Nephron progenitor cell (in vitro differentiated cells): ENCODE measurements at regions not wholly inside any gene's neighbourhood (a gene's known extent, or its start where the extent isn't known, plus 50 kb on each side); places are given as distances from the start of the nearest gene placed in this dataset.

Experiments used
- DNase-seq: peaks from one replicate; pipeline ENCODE4 v3.0.0; 2021
- H3K27ac Mint-ChIP-seq: 2 replicates; pipeline ENCODE4 v1.8.0; 2021; ENCODE audit warnings: mild to moderate bottlenecking, moderate library complexity, mixed read lengths
- H3K27me3 Mint-ChIP-seq: 2 replicates; pipeline ENCODE4 v1.8.0; 2021; ENCODE audit warnings: mild to moderate bottlenecking, low read depth, mixed read lengths; ENCODE audit not compliant: poor library complexity
- H3K36me3 Mint-ChIP-seq: 2 replicates; pipeline ENCODE4 v1.8.0; 2021; ENCODE audit warnings: low read depth, mixed read lengths
- H3K4me1 Mint-ChIP-seq: 2 replicates; pipeline ENCODE4 v1.8.0; 2021; ENCODE audit warnings: mixed read lengths
- H3K4me3 Mint-ChIP-seq: 2 replicates; pipeline ENCODE4 v1.8.0; 2021; ENCODE audit warnings: mild to moderate bottlenecking, moderate library complexity, mixed read lengths
- H3K9me3 Mint-ChIP-seq: 2 replicates; pipeline ENCODE4 v1.8.0; 2021; ENCODE audit warnings: mild to moderate bottlenecking, moderate library complexity, mixed read lengths
- CTCF ChIP-seq: fragments of 200-600 bp; sonication (generic); IDR thresholded peaks from 2 replicates; pipeline ENCODE4 v1.5.0; 2021; ENCODE audit warnings: antibody characterized with exemption

GRCh38 chr13:109371066-109371465, 415.3 kb downstream of the IRS2 start:
- H3K4me1 Mint-ChIP-seq, result peaks cover 68% of the 10 kb centered on the region
- no peak for TF ChIP-seq CTCF
- peaks cover under 1% of the 10 kb centered on the region for H3K9me3 Mint-ChIP-seq
- H3K36me3 Mint-ChIP-seq, result no peaks in the 10 kb centered on the region
- H3K27ac Mint-ChIP-seq, result no peak overlapping the region
- peaks cover 16% of the 10 kb centered on the region for H3K27me3 Mint-ChIP-seq
- no peak for DNase-seq
- no peak overlapping the region for H3K4me3 Mint-ChIP-seq

- TF ChIP-seq CTCF, result no peak
- H3K27me3 Mint-ChIP-seq, result peaks cover 16% of the 10 kb centered on the region
- peaks cover 68% of the 10 kb centered on the region for H3K4me1 Mint-ChIP-seq
Measured at GRCh38 chr13:109370496-109370895, 415.9 kb downstream of the IRS2 start.

GRCh38 chr13:109369353-109370052, 416.9 kb downstream of the IRS2 start:
- DNase-seq, result no peak
- Mint-ChIP-seq H3K27me3 (peaks cover 16% of the 10 kb centered on the region), H3K4me1 (peaks cover 63% of the 10 kb centered on the region), H3K27ac (no peak overlapping the region), H3K36me3 (no peaks in the 10 kb centered on the region), H3K4me3 (no peak overlapping the region), H3K9me3 (peaks cover 11% of the 10 kb centered on the region)
- TF ChIP-seq CTCF, result no peak

More at GRCh38 chr13:109370496-109370895, 415.9 kb downstream of the IRS2 start:
- no peaks in the 10 kb centered on the region for H3K36me3 Mint-ChIP-seq
- no peak overlapping the region for H3K4me3 Mint-ChIP-seq
- no peak for DNase-seq
- peaks cover 4% of the 10 kb centered on the region for H3K9me3 Mint-ChIP-seq
- no peak overlapping the region for H3K27ac Mint-ChIP-seq

GRCh38 chr13:109368230-109368629, 418.2 kb downstream of the IRS2 start:
- Mint-ChIP-seq H3K27me3 (peaks cover 16% of the 10 kb centered on the region), H3K4me3 (no peak overlapping the region), H3K36me3 (no peaks in the 10 kb centered on the region), H3K4me1 (peaks cover 55% of the 10 kb centered on the region), H3K27ac (no peak overlapping the region), H3K9me3 (peaks cover 11% of the 10 kb centered on the region)
- no peak for DNase-seq
- TF ChIP-seq CTCF, result no peak

- peaks cover 48% of the 10 kb centered on the region for H3K4me1 Mint-ChIP-seq
- no peak for DNase-seq
- H3K9me3 Mint-ChIP-seq, result peaks cover 11% of the 10 kb centered on the region
Measured at GRCh38 chr13:109366525-109366924, 419.9 kb downstream of the IRS2 start.

More at GRCh38 chr13:109366525-109366924, 419.9 kb downstream of the IRS2 start:
- no peak for TF ChIP-seq CTCF
- Mint-ChIP-seq H3K4me3 (no peak overlapping the region), H3K36me3 (no peaks in the 10 kb centered on the region), H3K27me3 (peaks cover 13% of the 10 kb centered on the region), H3K27ac (no peak overlapping the region)
